ENCODE measurements at regions not wholly inside any gene's neighbourhood (a gene's known extent, or its start where the extent isn't known, plus 50 kb on each side); places are given as distances from the start of the nearest gene placed in this dataset.
"Not testable (repeated sequence)": the region's sequence is repeated elsewhere in the genome, so short reads cannot be mapped to it uniquely, and the experiment has no call there.

DNA sequence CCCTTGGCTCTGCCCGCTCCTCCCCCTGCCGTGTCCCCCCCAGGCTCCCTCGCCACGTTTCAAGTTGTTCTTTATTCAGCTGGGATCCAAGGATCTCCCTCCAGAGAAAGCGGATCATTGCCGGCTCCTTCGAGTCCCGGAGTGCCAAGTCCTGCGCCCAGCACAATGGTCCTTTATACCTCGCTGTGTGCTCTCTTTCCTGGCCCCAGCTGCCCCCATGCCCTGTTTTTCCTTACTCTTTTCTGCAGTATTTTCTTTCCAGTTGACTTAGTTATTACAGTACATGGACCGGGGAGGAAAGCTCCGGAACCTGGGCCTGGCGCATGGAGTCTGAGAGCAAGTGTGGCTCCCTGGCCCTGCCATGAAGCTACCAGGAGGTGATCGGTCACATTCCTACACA lies 88.1 kb upstream of the KMT2C start:
- no peak for DNase-seq (ENCODE audit: low read depth)
- H3K4me3 ChIP-seq (ENCODE audit: low read depth, low read length): no peak overlapping the region
- TF ChIP-seq CTCF (IDR thresholded peaks at IDR 0.05; ENCODE audit: insufficient read depth, low read depth, low read length, missing control alignments): no peak

- no peak overlapping the region for H3K4me3 ChIP-seq (ENCODE audit: low read depth, low read length)
- DNase-seq (ENCODE audit: low read depth): no peak
Measured at GRCh38 chr7:152522571-152523067, 86.8 kb upstream of the KMT2C start.

GRCh38 chr7:152521420-152522337 lies 85.9 kb upstream of the KMT2C start:
- no peak for DNase-seq (ENCODE audit: low read depth)
- no peak overlapping the region for H3K4me3 ChIP-seq (ENCODE audit: low read depth, low read length)
- no peak for TF ChIP-seq CTCF (IDR thresholded peaks at IDR 0.05; ENCODE audit: insufficient read depth, low read depth, low read length, missing control alignments)

More at GRCh38 chr7:152522571-152523067, 86.8 kb upstream of the KMT2C start:
- no peak for TF ChIP-seq CTCF (IDR thresholded peaks at IDR 0.05; ENCODE audit: insufficient read depth, low read depth, low read length, missing control alignments)

DNA sequence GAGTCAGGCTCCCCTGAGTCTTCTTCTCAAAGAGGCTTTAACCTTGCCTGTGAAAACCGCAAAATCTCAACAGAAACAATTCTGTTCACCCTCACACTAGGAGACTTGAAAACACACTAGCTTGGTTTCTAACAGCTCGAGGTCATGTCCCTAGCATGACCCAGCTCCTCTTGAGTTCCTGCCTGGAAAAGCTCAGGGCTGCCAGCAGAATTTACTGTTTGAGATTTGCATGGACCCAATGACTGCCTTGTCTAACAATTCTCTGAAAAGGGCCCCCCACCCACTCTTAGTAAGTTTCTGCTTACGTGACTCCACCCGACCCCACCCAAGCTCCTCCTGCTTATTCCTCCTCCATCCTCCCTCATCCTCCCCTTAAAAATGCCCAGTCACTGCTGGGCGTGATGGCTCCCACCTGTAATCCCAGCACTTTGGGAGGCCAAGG lies 85.1 kb upstream of the KMT2C start:
- no peak for TF ChIP-seq CTCF (IDR thresholded peaks at IDR 0.05; ENCODE audit: insufficient read depth, low read depth, low read length, missing control alignments)
- DNase-seq (ENCODE audit: low read depth): no peak
- no peak overlapping the region for H3K4me3 ChIP-seq (ENCODE audit: low read depth, low read length)

DNA sequence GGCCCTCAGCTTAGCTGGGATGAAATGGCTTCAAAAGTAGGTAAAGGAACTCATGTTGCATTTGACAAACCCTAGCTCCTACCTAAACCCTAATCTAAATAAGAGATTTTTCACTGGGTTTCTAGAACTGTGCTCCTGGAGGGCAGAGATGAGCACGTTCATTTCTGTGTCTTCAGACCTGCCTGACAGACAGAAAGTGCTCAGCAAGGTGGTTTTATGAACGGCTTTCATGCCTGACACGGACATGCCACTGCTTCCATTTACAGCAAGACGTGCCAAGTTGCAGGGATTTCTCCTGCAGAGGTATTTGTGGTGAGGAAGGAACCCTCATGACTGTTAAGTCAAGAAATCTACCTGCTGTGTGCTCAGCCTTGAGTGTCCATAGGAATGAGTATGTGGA lies 83.5 kb upstream of the KMT2C start:
- no peak for TF ChIP-seq CTCF (IDR thresholded peaks at IDR 0.05; ENCODE audit: insufficient read depth, low read depth, low read length, missing control alignments)
- H3K4me3 ChIP-seq (ENCODE audit: low read depth, low read length): no peak overlapping the region
- no peak for DNase-seq (ENCODE audit: low read depth)

GRCh38 chr7:152516216-152516615 lies 80.4 kb upstream of the KMT2C start:
- no peak for DNase-seq (ENCODE audit: low read depth)
- TF ChIP-seq CTCF (IDR thresholded peaks at IDR 0.05; ENCODE audit: insufficient read depth, low read depth, low read length, missing control alignments): no peak
- H3K4me3 ChIP-seq (ENCODE audit: low read depth, low read length): no peak overlapping the region

- not testable (repeated sequence) for H3K4me3 ChIP-seq (ENCODE audit: low read depth, low read length); DNase-seq (ENCODE audit: low read depth)
Measured at GRCh38 chr7:152515266-152515950, 79.6 kb upstream of the KMT2C start.
